ENCODE measurements at regions not wholly inside any gene's neighbourhood (a gene's known extent, or its start where the extent isn't known, plus 50 kb on each side); places are given as distances from the start of the nearest gene placed in this dataset.
"Not testable (repeated sequence)": the region's sequence is repeated elsewhere in the genome, so short reads cannot be mapped to it uniquely, and the experiment has no call there.

- Mint-ChIP-seq H3K9me3 (no peaks in the 10 kb centered on the region), H3K36me3 (no peaks in the 10 kb centered on the region)
- POLR2A ChIA-PET: no interaction called here
Observed at GRCh38 chr15:81751256-81751655, 294.6 kb downstream of the MEX3B start.

GRCh38 chr15:81749716-81750375 is 296.0 kb downstream of the MEX3B start:
- ATAC-seq (ENCODE audit: low read depth) (no peak), DNase-seq (no peak)
- Mint-ChIP-seq H3K27ac (no peak overlapping the region), H3K4me1 (no peaks in the 10 kb centered on the region), H3K36me3 (no peaks in the 10 kb centered on the region), H3K4me3 (no peak overlapping the region), H3K9me3 (no peaks in the 10 kb centered on the region), H3K27me3 (peaks cover 3% of the 10 kb centered on the region)
- POLR2A ChIA-PET: no interaction called here

More at GRCh38 chr15:81751256-81751655, 294.6 kb downstream of the MEX3B start:
- Mint-ChIP-seq H3K27me3 (peaks cover 3% of the 10 kb centered on the region), H3K27ac (no peak overlapping the region), H3K4me3 (no peak overlapping the region), H3K4me1 (no peaks in the 10 kb centered on the region)
- DNase-seq: no peak
- ATAC-seq (ENCODE audit: low read depth): no peak

GRCh38 chr15:81747482-81747881 is 298.3 kb downstream of the MEX3B start:
- Mint-ChIP-seq H3K27me3 (peaks cover 3% of the 10 kb centered on the region), H3K36me3 (no peaks in the 10 kb centered on the region), H3K4me1 (no peaks in the 10 kb centered on the region), H3K9me3 (no peaks in the 10 kb centered on the region), H3K4me3 (no peak overlapping the region), H3K27ac (no peak overlapping the region)
- POLR2A ChIA-PET: no interaction called here
- no peak for ATAC-seq (ENCODE audit: low read depth)
- no peak for DNase-seq

GRCh38 chr15:81747026-81747425 is 298.8 kb downstream of the MEX3B start:
- POLR2A ChIA-PET: no interaction called here
- Mint-ChIP-seq H3K27ac (no peak overlapping the region), H3K4me1 (no peaks in the 10 kb centered on the region), H3K27me3 (peaks cover 3% of the 10 kb centered on the region), H3K9me3 (no peaks in the 10 kb centered on the region), H3K36me3 (no peaks in the 10 kb centered on the region), H3K4me3 (no peak overlapping the region)
- ATAC-seq (ENCODE audit: low read depth): no peak
- DNase-seq: no peak

GRCh38 chr15:81744364-81744763 is 301.5 kb downstream of the MEX3B start:
- H3K4me3 Mint-ChIP-seq: no peak overlapping the region
- peaks cover 5% of the 10 kb centered on the region for H3K27me3 Mint-ChIP-seq
- no peak for ATAC-seq (ENCODE audit: low read depth)
- H3K27ac Mint-ChIP-seq: no peak overlapping the region
- no peaks in the 10 kb centered on the region for H3K9me3 Mint-ChIP-seq
- H3K4me1 Mint-ChIP-seq: no peaks in the 10 kb centered on the region
- POLR2A ChIA-PET: no interaction called here
- no peak for DNase-seq
- H3K36me3 Mint-ChIP-seq: no peaks in the 10 kb centered on the region

GRCh38 chr15:81740416-81740815 is 305.4 kb downstream of the MEX3B start:
- Mint-ChIP-seq H3K4me3 (no peak overlapping the region), H3K27ac (no peak overlapping the region), H3K27me3 (peaks cover 2% of the 10 kb centered on the region), H3K9me3 (peaks cover 2% of the 10 kb centered on the region), H3K36me3 (no peaks in the 10 kb centered on the region), H3K4me1 (no peaks in the 10 kb centered on the region)
- no peak for ATAC-seq (ENCODE audit: low read depth)
- POLR2A ChIA-PET: no interaction called here
- DNase-seq: no peak

- Mint-ChIP-seq H3K36me3 (no peaks in the 10 kb centered on the region), H3K27ac (no peak overlapping the region), H3K4me3 (no peak overlapping the region), H3K27me3 (no peaks in the 10 kb centered on the region), H3K9me3 (no peaks in the 10 kb centered on the region), H3K4me1 (no peaks in the 10 kb centered on the region)
- ATAC-seq (ENCODE audit: low read depth): no peak
- DNase-seq: no peak
- POLR2A ChIA-PET: no interaction called here
Observed at GRCh38 chr15:81729340-81729739, 316.5 kb downstream of the MEX3B start.

GRCh38 chr15:81728726-81729125 is 317.1 kb downstream of the MEX3B start:
- DNase-seq (no peak), ATAC-seq (ENCODE audit: low read depth) (no peak)
- Mint-ChIP-seq H3K36me3 (no peaks in the 10 kb centered on the region), H3K9me3 (no peaks in the 10 kb centered on the region), H3K27ac (no peak overlapping the region), H3K27me3 (no peaks in the 10 kb centered on the region), H3K4me3 (no peak overlapping the region), H3K4me1 (no peaks in the 10 kb centered on the region)
- POLR2A ChIA-PET: no interaction called here

- no peak overlapping the region for H3K4me3 Mint-ChIP-seq
- no peak for ATAC-seq (ENCODE audit: low read depth)
Observed at GRCh38 chr15:81725590-81725989, 320.2 kb downstream of the MEX3B start.

GRCh38 chr15:81724536-81724935 is 321.3 kb downstream of the MEX3B start:
- Mint-ChIP-seq H3K4me3 (no peak overlapping the region), H3K9me3 (no peaks in the 10 kb centered on the region), H3K36me3 (no peaks in the 10 kb centered on the region), H3K27me3 (peaks cover 2% of the 10 kb centered on the region), H3K27ac (no peak overlapping the region), H3K4me1 (no peaks in the 10 kb centered on the region)
- POLR2A ChIA-PET: no interaction called here
- ATAC-seq (ENCODE audit: low read depth) (no peak), DNase-seq (no peak)

More at GRCh38 chr15:81725590-81725989, 320.2 kb downstream of the MEX3B start:
- no peaks in the 10 kb centered on the region for H3K36me3 Mint-ChIP-seq
- DNase-seq: no peak
- H3K4me1 Mint-ChIP-seq: no peaks in the 10 kb centered on the region
- H3K27me3 Mint-ChIP-seq: no peaks in the 10 kb centered on the region
- POLR2A ChIA-PET: no interaction called here
- H3K9me3 Mint-ChIP-seq: no peaks in the 10 kb centered on the region
- no peak overlapping the region for H3K27ac Mint-ChIP-seq

- Mint-ChIP-seq H3K27me3 (peaks cover 2% of the 10 kb centered on the region), H3K36me3 (no peaks in the 10 kb centered on the region), H3K4me3 (no peak overlapping the region), H3K9me3 (no peaks in the 10 kb centered on the region), H3K27ac (no peak overlapping the region), H3K4me1 (no peaks in the 10 kb centered on the region)
- POLR2A ChIA-PET: no interaction called here
- ATAC-seq (ENCODE audit: low read depth) (no peak), DNase-seq (no peak)
Observed at GRCh38 chr15:81723701-81724100, 322.1 kb downstream of the MEX3B start.

GRCh38 chr15:81723113-81723651 is 322.6 kb downstream of the MEX3B start:
- no peak for DNase-seq
- no peak overlapping the region for H3K27ac Mint-ChIP-seq
- H3K9me3 Mint-ChIP-seq: no peaks in the 10 kb centered on the region
- ATAC-seq (ENCODE audit: low read depth): no peak
- no peak overlapping the region for H3K4me3 Mint-ChIP-seq
- no peaks in the 10 kb centered on the region for H3K4me1 Mint-ChIP-seq
- H3K27me3 Mint-ChIP-seq: peaks cover 2% of the 10 kb centered on the region
- no peaks in the 10 kb centered on the region for H3K36me3 Mint-ChIP-seq
- POLR2A ChIA-PET: no interaction called here

GRCh38 chr15:81716468-81716867 is 329.4 kb downstream of the MEX3B start:
- POLR2A ChIA-PET, H3K27ac Mint-ChIP-seq, H3K27me3 Mint-ChIP-seq: not testable (repeated sequence)

GRCh38 chr15:81710328-81710727 is 335.5 kb downstream of the MEX3B start:
- H3K4me1 Mint-ChIP-seq: no peaks in the 10 kb centered on the region
- POLR2A ChIA-PET: no interaction called here
- H3K27me3 Mint-ChIP-seq: peaks cover 2% of the 10 kb centered on the region
- ATAC-seq (ENCODE audit: low read depth) (no peak), DNase-seq (no peak)
- H3K9me3 Mint-ChIP-seq: no peaks in the 10 kb centered on the region
- no peak overlapping the region for H3K4me3 Mint-ChIP-seq
- no peaks in the 10 kb centered on the region for H3K36me3 Mint-ChIP-seq
- H3K27ac Mint-ChIP-seq: no peak overlapping the region

More at GRCh38 chr15:81716468-81716867, 329.4 kb downstream of the MEX3B start:
- not testable (repeated sequence) for H3K4me3 Mint-ChIP-seq; DNase-seq; H3K9me3 Mint-ChIP-seq; H3K36me3 Mint-ChIP-seq; ATAC-seq (ENCODE audit: low read depth); H3K4me1 Mint-ChIP-seq
